Astrocyte of the cerebellum (primary cell): ENCODE measurements at regions not wholly inside any gene's neighbourhood (a gene's known extent, or its start where the extent isn't known, plus 50 kb on each side); places are given as distances from the start of the nearest gene placed in this dataset.
A peak's percentile ranks its signal among the peaks of the same experiment; 100 is the strongest.

Experiments used
- DNase-seq: peaks from one replicate; pipeline ENCODE4 v3.0.0-alpha.2; 2011; ENCODE audit warnings: low read depth
- H3K4me3 ChIP-seq: 2 replicates; pipeline ENCODE4 v1.5.1; 2011; ENCODE audit warnings: mild to moderate bottlenecking, low read depth, low read length, moderate library complexity
- CTCF ChIP-seq: IDR thresholded peaks from 2 replicates; pipeline ENCODE4 v1.5.1; 2012; ENCODE audit warnings: low read length, low read depth, moderate library complexity, mild to moderate bottlenecking; ENCODE audit errors: missing control alignments
- in situ Hi-C: cut with HindIII; loops from 2 replicates; pipeline ENCODE4 v1.10.0; 2017; ENCODE audit warnings: low sequenced_read_pairs

GRCh38 chr17:77266891-77267341, 126.1 kb downstream of the SEC14L1 start:
- no peak for DNase-seq
- peak; percentile 15 for TF ChIP-seq CTCF
- in situ Hi-C loops = no loop called here
- H3K4me3 ChIP-seq = no peak overlapping the region

GRCh38 chr17:77269696-77270681, 129.2 kb downstream of the SEC14L1 start:
- no peak overlapping the region for H3K4me3 ChIP-seq
- in situ Hi-C loops = no loop called here
- no peak for DNase-seq
- TF ChIP-seq CTCF = no peak

- in situ Hi-C loops = no loop called here
- no peak for TF ChIP-seq CTCF
- H3K4me3 ChIP-seq = no peak overlapping the region
- no peak for DNase-seq
Measured at GRCh38 chr17:77271411-77271810, 130.6 kb downstream of the SEC14L1 start.

GRCh38 chr17:77273397-77274085, 132.8 kb downstream of the SEC14L1 start:
- no peak for DNase-seq

GRCh38 chr17:77274096-77274845, 133.5 kb downstream of the SEC14L1 start:
- in situ Hi-C loops = no loop called here
- DNase-seq = no peak
- H3K4me3 ChIP-seq = no peak overlapping the region
- no peak for TF ChIP-seq CTCF

More at GRCh38 chr17:77273397-77274085, 132.8 kb downstream of the SEC14L1 start:
- no peak for TF ChIP-seq CTCF
- in situ Hi-C loops = no loop called here
- no peak overlapping the region for H3K4me3 ChIP-seq
